PC-3 (cell line): ENCODE measurements at regions not wholly inside any gene's neighbourhood (a gene's known extent, or its start where the extent isn't known, plus 50 kb on each side); places are given as distances from the start of the nearest gene placed in this dataset.
"Not testable (repeated sequence)": the region's sequence is repeated elsewhere in the genome, so short reads cannot be mapped to it uniquely, and the experiment has no call there.

Experiments used
- ATAC-seq: fragments of 200-7000 bp; cut with Tn5 transposase; 2 replicates; pipeline ENCODE4 v1.9.1; 2020; ENCODE audit warnings: mild to moderate bottlenecking, moderate library complexity
- BruUV-seq: library from RNA; stranded (reverse); fragments of 400-500 nt; replicated peaks from 2 replicates; lab custom pipeline; 2021; lab: Mats Ljungman, UMichigan
- CTCF ChIA-PET: fragments of 300-600 bp; sonication (Branson Sonifier 250); formaldehyde crosslinking; loops from one replicate; lab custom pipeline; 2022; ENCODE audit warnings: antibody characterized with exemption; lab: Charles Lee
- POLR2A ChIA-PET: fragments of 300-600 bp; sonication (Branson Sonifier 250); formaldehyde crosslinking; loops from one replicate; lab custom pipeline; 2022; ENCODE audit warnings: antibody characterized with exemption; ENCODE audit not compliant: unreplicated experiment; lab: Charles Lee
- DNase-seq: peaks from one replicate; pipeline ENCODE4 v3.0.0-alpha.2; 2015
- H2AFZ ChIP-seq: fragments of 300-600 bp; sonication (generic); 2 replicates; pipeline ENCODE4 v1.6.0; 2016; ENCODE audit warnings: antibody characterized with exemption, low read length
- H3F3A ChIP-seq: fragments of 300-600 bp; sonication (generic); one replicate; pipeline ENCODE4 v1.6.0; 2017; ENCODE audit warnings: antibody characterized with exemption, low read length, control low read depth, mild to moderate bottlenecking; ENCODE audit not compliant: unreplicated experiment
- H3K27ac ChIP-seq: fragments of 300-600 bp; sonication (generic); 2 replicates; pipeline ENCODE4 v1.5.1; 2016; ENCODE audit warnings: mild to moderate bottlenecking, low read length
- H3K27me3 ChIP-seq: fragments of 300-600 bp; sonication (generic); 2 replicates; pipeline ENCODE4 v1.6.1; 2016; ENCODE audit warnings: low read length, mixed read lengths
- H3K36me3 ChIP-seq: fragments of 300-600 bp; sonication (generic); 2 replicates; pipeline ENCODE4 v1.6.1; 2016; ENCODE audit warnings: low read depth, mixed run types, low read length, mixed read lengths
- H3K4me1 ChIP-seq: fragments of 300-600 bp; sonication (generic); 2 replicates; pipeline ENCODE4 v1.5.1; 2016; ENCODE audit warnings: low read length; ENCODE audit not compliant: insufficient read depth
- H3K4me2 ChIP-seq: fragments of 300-600 bp; sonication (generic); 2 replicates; pipeline ENCODE4 v1.6.0; 2016; ENCODE audit warnings: low read length
- H3K4me3 ChIP-seq: fragments of 300-600 bp; sonication (generic); 2 replicates; pipeline ENCODE4 v1.5.1; 2016; ENCODE audit warnings: mild to moderate bottlenecking, low read length, mixed read lengths
- H3K79me2 ChIP-seq: fragments of 300-600 bp; sonication (generic); 2 replicates; pipeline ENCODE4 v1.6.1; 2017; ENCODE audit warnings: low read length, mixed read lengths
- H3K9ac ChIP-seq: fragments of 300-600 bp; sonication (generic); 2 replicates; pipeline ENCODE4 v1.6.0; 2016; ENCODE audit warnings: mild to moderate bottlenecking, low read length
- H3K9me2 ChIP-seq: fragments of 300-600 bp; sonication (generic); replicated peaks from 2 replicates; pipeline ENCODE4 v1.6.1; 2016; ENCODE audit warnings: mixed run types, low read length, mixed read lengths
- H3K9me3 ChIP-seq: fragments of 300-600 bp; sonication (generic); 2 replicates; pipeline ENCODE4 v1.6.1; 2016; ENCODE audit warnings: low read length, mixed read lengths
- H4K20me1 ChIP-seq: fragments of 300-600 bp; sonication (generic); 2 replicates; pipeline ENCODE4 v1.6.1; 2016; ENCODE audit warnings: low read length, mixed read lengths
- EZH2 ChIP-seq: fragments of 300-600 bp; sonication (generic); IDR thresholded peaks from one replicate; pipeline ENCODE4 v1.6.1; 2017; ENCODE audit warnings: antibody characterized with exemption, mild to moderate bottlenecking, low read length; ENCODE audit not compliant: unreplicated experiment
- EZH2phosphoT487 ChIP-seq: fragments of 300-600 bp; sonication (generic); IDR thresholded peaks from 2 replicates; pipeline ENCODE4 v1.6.1; 2018; ENCODE audit warnings: mild to moderate bottlenecking, antibody characterized with exemption, low read length, borderline replicate concordance
- intact Hi-C: fragments of 100-400 bp; cut with micrococcal nuclease; formaldehyde crosslinking; loops from 2 replicates; pipeline ENCODE4 v1.9.0; 2023
- TF ChIP-seq, protein P1 (sequence below): fragments of 300-600 bp; sonication (generic); conservative IDR thresholded peaks from 2 replicates; pipeline ENCODE4 v1.5.1; 2017; ENCODE audit warnings: antibody characterized with exemption, low read depth, mild to moderate bottlenecking, low read length

DNA sequence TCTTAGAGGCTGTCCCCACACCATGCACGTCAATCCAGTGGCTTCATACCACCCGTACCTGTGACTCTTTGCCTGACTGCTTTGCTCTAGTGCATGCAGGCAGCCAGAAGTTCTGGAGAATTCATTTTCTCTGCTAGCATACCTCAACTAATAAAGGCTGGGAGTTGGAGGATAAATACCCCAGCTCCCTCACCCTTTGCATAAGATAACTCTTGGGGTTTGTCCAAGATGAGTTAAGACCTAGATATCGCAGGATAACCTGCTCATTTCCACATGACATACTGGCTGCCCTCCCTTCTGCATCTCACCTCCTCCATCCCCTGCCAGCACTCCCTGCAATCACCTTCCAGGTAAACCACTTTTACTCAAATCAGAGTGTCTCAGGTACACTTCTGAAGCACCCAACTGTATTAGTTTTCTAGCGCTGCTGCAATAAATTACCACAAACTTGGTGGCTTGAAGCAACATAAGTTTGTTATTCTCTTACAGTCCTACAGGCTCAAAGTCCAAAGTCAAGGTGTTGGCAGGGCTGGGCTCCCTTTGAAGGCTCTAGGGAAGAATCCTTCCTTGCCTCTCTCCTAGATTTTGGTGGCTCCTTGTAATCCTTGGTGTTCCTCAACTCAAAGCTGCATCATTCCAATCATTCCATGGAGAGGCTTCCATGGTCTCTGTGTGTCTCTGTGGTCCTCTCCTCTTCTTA is 146.8 kb downstream of the CRLF3 start:
- CTCF ChIA-PET: no interaction called here
- POLR2A ChIA-PET: no interaction called here
- Histone ChIP-seq H3K4me1 (no peaks in the 10 kb centered on the region), H3K4me3 (no peak overlapping the region), H3K36me3 (no peaks in the 10 kb centered on the region), H3F3A (no peaks in the 10 kb centered on the region), H3K9me3 (no peaks in the 10 kb centered on the region), H3K79me2 (no peaks in the 10 kb centered on the region), H3K4me2 (no peak overlapping the region), H2AFZ (no peak overlapping the region), H3K27ac (no peak overlapping the region), H4K20me1 (no peaks in the 10 kb centered on the region), H3K27me3 (no peaks in the 10 kb centered on the region), H3K9ac (no peak overlapping the region), H3K9me2 (no peaks in the 10 kb centered on the region)
- DNase-seq (no peak), ATAC-seq (no peak)
- intact Hi-C loops: no loop called here
- no TSS peak for BruUV-seq
- no peak for TF ChIP-seq EZH2phosphoT487
- no peak for TF ChIP-seq EZH2
- TF ChIP-seq, protein P1, sequence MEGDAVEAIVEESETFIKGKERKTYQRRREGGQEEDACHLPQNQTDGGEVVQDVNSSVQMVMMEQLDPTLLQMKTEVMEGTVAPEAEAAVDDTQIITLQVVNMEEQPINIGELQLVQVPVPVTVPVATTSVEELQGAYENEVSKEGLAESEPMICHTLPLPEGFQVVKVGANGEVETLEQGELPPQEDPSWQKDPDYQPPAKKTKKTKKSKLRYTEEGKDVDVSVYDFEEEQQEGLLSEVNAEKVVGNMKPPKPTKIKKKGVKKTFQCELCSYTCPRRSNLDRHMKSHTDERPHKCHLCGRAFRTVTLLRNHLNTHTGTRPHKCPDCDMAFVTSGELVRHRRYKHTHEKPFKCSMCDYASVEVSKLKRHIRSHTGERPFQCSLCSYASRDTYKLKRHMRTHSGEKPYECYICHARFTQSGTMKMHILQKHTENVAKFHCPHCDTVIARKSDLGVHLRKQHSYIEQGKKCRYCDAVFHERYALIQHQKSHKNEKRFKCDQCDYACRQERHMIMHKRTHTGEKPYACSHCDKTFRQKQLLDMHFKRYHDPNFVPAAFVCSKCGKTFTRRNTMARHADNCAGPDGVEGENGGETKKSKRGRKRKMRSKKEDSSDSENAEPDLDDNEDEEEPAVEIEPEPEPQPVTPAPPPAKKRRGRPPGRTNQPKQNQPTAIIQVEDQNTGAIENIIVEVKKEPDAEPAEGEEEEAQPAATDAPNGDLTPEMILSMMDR: no peak

DNA sequence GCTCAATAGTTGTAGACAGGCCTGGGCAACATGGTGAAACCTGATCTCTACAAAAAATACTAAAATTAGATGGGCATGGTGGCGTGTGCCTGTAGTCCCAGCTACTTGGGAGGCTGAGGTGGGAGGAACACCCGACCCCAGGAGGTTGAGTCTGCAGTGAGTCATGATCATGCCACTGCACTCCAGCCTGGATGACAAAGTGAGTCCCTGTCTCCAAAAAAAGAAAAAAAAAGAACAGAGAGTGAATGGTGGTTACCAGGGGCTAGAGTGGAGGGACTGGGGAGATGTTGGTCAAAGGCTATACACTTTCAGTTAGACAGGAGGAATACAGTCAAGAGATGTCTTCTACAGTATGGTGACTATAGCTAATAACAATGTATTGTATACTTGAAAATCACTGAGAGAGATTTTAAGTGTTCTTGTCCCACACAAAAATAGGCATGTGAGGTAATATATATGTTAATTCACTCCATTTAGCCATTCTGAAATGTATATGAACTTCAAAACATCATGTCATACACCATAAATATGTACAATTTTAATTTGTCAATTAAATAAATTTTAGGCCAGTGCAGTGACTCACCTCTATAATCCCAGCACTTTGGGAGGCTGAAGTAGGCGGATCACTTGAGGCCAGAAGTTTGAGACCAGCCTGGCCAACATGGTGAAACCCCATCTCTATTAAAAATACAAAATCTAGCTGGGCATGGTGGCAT is 148.6 kb downstream of the CRLF3 start:
- intact Hi-C loops, H2AFZ ChIP-seq, H3K36me3 ChIP-seq, ATAC-seq, H3K27ac ChIP-seq, BruUV-seq, H3K4me1 ChIP-seq, H3K4me3 ChIP-seq, H4K20me1 ChIP-seq, H3F3A ChIP-seq, H3K4me2 ChIP-seq, H3K9me3 ChIP-seq, H3K9ac ChIP-seq, POLR2A ChIA-PET, H3K27me3 ChIP-seq, DNase-seq, H3K79me2 ChIP-seq, H3K9me2 ChIP-seq, CTCF ChIA-PET: not testable (repeated sequence)

DNA sequence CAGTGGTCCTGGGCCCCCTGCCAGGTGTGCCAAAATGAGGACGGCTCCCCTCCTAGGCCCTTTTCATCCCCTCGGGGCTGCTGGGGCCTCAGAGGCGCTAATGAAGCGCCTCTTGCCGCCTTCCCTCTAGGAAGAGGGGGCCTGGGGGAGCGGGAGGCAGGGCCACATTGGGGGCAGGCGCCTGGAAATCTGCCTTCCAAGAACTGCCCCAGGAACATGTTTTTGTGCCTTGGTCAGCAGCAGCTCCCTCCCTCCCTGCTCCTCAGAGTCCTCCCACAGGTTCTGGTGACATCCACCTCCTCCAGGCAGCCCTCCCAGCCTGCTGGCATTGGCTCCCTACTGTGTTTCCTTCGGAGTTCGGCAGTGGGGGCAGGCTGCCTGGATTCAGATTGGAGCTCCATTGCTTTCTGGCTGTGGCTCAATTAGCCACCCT is 155.3 kb downstream of the CRLF3 start:
- H3F3A ChIP-seq, H3K4me2 ChIP-seq, H3K27me3 ChIP-seq, BruUV-seq, H3K9ac ChIP-seq, H2AFZ ChIP-seq, ATAC-seq, H4K20me1 ChIP-seq, CTCF ChIA-PET, H3K9me2 ChIP-seq, H3K4me3 ChIP-seq, H3K27ac ChIP-seq, intact Hi-C loops, H3K4me1 ChIP-seq, DNase-seq, H3K79me2 ChIP-seq, POLR2A ChIA-PET, H3K9me3 ChIP-seq, H3K36me3 ChIP-seq: not testable (repeated sequence)

DNA sequence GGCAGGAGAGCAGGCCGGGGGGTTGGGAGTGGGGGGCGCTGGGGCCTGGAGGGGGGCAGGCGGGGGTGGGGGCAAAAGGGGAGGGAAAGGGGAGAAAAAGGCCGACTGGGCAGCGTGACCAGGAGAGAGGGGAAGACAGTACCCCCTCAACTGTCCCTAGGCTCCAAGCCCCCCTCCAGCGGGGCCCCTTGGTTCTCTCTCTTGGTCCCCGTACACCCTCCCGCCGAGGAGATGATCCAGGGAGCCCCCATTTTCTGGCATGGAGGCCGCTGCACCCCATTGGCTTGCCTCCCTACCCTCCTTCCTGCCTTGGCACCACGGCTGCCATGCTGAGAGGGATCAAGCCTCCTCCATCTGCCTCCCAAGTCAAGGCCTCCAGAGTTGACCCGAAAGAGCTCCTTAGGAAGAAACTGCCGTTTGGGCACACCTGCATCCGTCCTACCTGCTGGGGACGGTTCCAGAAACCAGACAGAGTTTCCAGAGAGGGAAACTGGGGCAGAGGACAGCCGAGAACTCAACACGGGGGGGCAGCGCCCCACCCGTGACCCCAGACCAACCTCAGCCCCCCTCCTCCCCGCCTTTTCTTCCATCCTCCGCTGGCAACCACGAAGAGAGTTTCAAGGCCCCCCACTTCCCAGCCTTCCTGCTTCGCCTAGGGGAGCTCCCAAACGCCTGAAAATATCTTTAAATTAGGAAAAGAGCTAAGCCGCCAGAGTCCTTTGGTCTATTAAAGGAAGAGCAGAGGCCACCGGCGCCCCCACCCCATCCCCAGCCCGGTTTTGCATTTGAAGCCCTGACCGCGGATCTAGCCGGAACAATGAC is 155.9 kb downstream of the CRLF3 start:
- H3K27ac ChIP-seq, H3K4me3 ChIP-seq, BruUV-seq, CTCF ChIA-PET, H4K20me1 ChIP-seq, H3K79me2 ChIP-seq, H3K9me3 ChIP-seq, DNase-seq, H3K4me1 ChIP-seq, H3K36me3 ChIP-seq, H2AFZ ChIP-seq, H3K9me2 ChIP-seq, H3K27me3 ChIP-seq, POLR2A ChIA-PET, H3F3A ChIP-seq, intact Hi-C loops, H3K4me2 ChIP-seq, H3K9ac ChIP-seq: not testable (repeated sequence)
- ATAC-seq: 0 out of 2 replicates have a peak, but pooled peaks have one; percentile 10

DNA sequence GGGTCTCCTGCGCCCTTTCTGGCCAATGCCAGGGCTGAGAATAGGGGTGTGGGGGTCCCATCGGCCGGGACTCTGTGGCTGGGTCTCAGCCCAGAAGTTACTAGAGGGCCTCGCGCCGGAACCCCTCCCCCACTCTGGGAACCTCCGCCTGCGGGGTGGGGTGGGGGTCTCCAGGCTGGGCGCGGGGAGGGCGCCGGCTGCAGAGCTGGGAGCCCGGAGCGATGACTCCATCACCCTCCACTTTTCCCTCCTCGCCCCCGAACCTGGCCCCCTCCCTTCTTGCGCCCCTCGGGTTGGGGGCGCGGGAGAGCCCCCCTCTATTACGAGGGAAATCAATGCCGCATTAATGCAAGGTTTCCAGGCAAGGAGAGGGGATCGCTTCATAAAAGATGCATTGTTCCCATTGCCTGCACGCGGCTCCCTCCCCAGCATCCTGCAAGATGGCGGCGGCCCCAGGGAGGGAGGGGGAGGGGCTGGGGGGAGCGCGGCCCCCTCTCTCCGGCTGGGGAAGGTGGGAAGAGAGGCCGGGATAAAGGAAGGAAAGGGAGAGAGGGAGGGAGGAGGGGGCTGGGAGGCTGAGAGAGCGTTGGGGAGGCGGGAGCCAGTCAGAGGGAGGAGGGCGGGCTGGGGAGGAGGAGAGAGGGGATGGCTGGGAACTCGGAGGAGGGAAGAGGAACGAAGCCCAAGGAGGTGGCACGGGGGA is 156.7 kb downstream of the CRLF3 start:
- H3K4me1 ChIP-seq, CTCF ChIA-PET, H3K27me3 ChIP-seq, H3K27ac ChIP-seq, intact Hi-C loops, H3K36me3 ChIP-seq, H3K9me2 ChIP-seq, H3K9me3 ChIP-seq, POLR2A ChIA-PET, H4K20me1 ChIP-seq, H3F3A ChIP-seq, H3K79me2 ChIP-seq: not testable (repeated sequence)
- Histone ChIP-seq H3K4me3 (peak overlapping the region; percentile 43; the same call in 1 of the 2 replicates), H3K4me2 (peak overlapping the region; percentile 67), H3K9ac (peak overlapping the region; percentile 35), H2AFZ (peak overlapping the region; percentile 61; the same call in 1 of the 2 replicates)
- BruUV-seq: TSS peak; percentile 69
- DNase-seq (peak; percentile 45), ATAC-seq (peak; percentile 91)
